ENCODE measurements at regions not wholly inside any gene's neighbourhood (a gene's known extent, or its start where the extent isn't known, plus 50 kb on each side); places are given as distances from the start of the nearest gene placed in this dataset.

GRCh38 chr1:82226186-82226505 is 425.4 kb downstream of the ADGRL2 start:
- DNase-seq (no peak), ATAC-seq (no peak)
- intact Hi-C loops (cut with DNase I): no loop called here
- Histone ChIP-seq H3K36me3 (no peaks in the 10 kb centered on the region), H3K27ac (peak overlapping the region in 1 of 12 donors; percentile 86), H3K9me3 (no peaks in the 10 kb centered on the region), H3K27me3 (no peaks in the 10 kb centered on the region), H3K4me3 (no peak overlapping the region), H3K4me1 (peaks cover 0 to 37% (median 7%) of the 10 kb centered on the region in 12 donors)
- no peak for TF ChIP-seq POLR2A (IDR thresholded peaks at IDR 0.05)
- no peak for TF ChIP-seq CTCF (IDR thresholded peaks at IDR 0.05)
- WGBS, 4 donors: 85 to 92% (median 87%) methylated on average over 1 of the region's 1 CpG

- H3K4me1 ChIP-seq: peaks cover 0 to 37% (median 7%) of the 10 kb centered on the region in 12 donors
- H3K9me3 ChIP-seq: no peaks in the 10 kb centered on the region
- H3K36me3 ChIP-seq: no peaks in the 10 kb centered on the region
- H3K27ac ChIP-seq: peak overlapping the region in 1 of 12 donors; percentile 86
- ATAC-seq (peak in 3 of 4 donors; percentile 62 to 72 (median 66)), DNase-seq (no peak)
- H3K4me3 ChIP-seq: no peak overlapping the region
- H3K27me3 ChIP-seq: no peaks in the 10 kb centered on the region
- 46 to 52% (median 48%) methylated on average over 3 of the region's 3 CpGs for WGBS, 4 donors
- TF ChIP-seq CTCF (IDR thresholded peaks at IDR 0.05) (no peak), POLR2A (IDR thresholded peaks at IDR 0.05) (no peak)
- intact Hi-C loops (cut with DNase I): no loop called here
These were observed 424.9 kb downstream of the ADGRL2 start for GRCh38 chr1:82225421-82226185.

- TF ChIP-seq CTCF (IDR thresholded peaks at IDR 0.05) (no peak), POLR2A (IDR thresholded peaks at IDR 0.05) (no peak)
- ATAC-seq: no peak
These were observed 422.4 kb downstream of the ADGRL2 start for GRCh38 chr1:82223091-82223490.

GRCh38 chr1:82221721-82222120 is 421.0 kb downstream of the ADGRL2 start:
- 89 to 95% (median 94%) methylated on average over 5 of the region's 5 CpGs for WGBS, 4 donors
- no peak for DNase-seq
- H3K27me3 ChIP-seq: no peaks in the 10 kb centered on the region
- ATAC-seq: no peak
- peaks cover 0 to 20% (median 6%) of the 10 kb centered on the region in 12 donors for H3K4me1 ChIP-seq
- H3K27ac ChIP-seq: no peak overlapping the region
- intact Hi-C loops (cut with DNase I): no loop called here
- no peak for TF ChIP-seq CTCF (IDR thresholded peaks at IDR 0.05)
- no peak for TF ChIP-seq POLR2A (IDR thresholded peaks at IDR 0.05)
- H3K9me3 ChIP-seq: no peaks in the 10 kb centered on the region
- no peak overlapping the region for H3K4me3 ChIP-seq
- H3K36me3 ChIP-seq: no peaks in the 10 kb centered on the region

More at GRCh38 chr1:82223091-82223490, 422.4 kb downstream of the ADGRL2 start:
- Histone ChIP-seq H3K36me3 (no peaks in the 10 kb centered on the region), H3K4me1 (peaks cover 0 to 34% (median 7%) of the 10 kb centered on the region in 12 donors), H3K9me3 (no peaks in the 10 kb centered on the region), H3K4me3 (no peak overlapping the region), H3K27ac (no peak overlapping the region), H3K27me3 (no peaks in the 10 kb centered on the region)
- 94 to 98% (median 97%) methylated on average over 1 of the region's 1 CpG for WGBS, 4 donors
- no peak for DNase-seq
- intact Hi-C loops (cut with DNase I): no loop called here
